HEK293T (cell line): ENCODE measurements at regions not wholly inside any gene's neighbourhood (a gene's known extent, or its start where the extent isn't known, plus 50 kb on each side); places are given as distances from the start of the nearest gene placed in this dataset.

Experiments
- CTCF ChIA-PET: fragments of 350-600 bp; formaldehyde crosslinking; extraction: SDS; loops from one replicate; lab custom pipeline; 2021; ENCODE audit warnings: antibody characterized with exemption, inconsistent platforms; lab: Yijun Ruan, JAX
- POLR2A ChIA-PET: fragments of 350-600 bp; formaldehyde crosslinking; extraction: SDS; loops from one replicate; lab custom pipeline; 2020; ENCODE audit warnings: antibody characterized with exemption, inconsistent platforms; lab: Yijun Ruan, JAX
- DNase-seq: peaks from one replicate; pipeline ENCODE4 v3.0.0; 2012; ENCODE audit warnings: mixed read lengths; ENCODE audit errors: extremely low spot score
- ARNT ChIP-seq: fragments of 450-650 bp; IDR thresholded peaks from 2 replicates; pipeline ENCODE4 v1.6.1; 2017; ENCODE audit warnings: mild to moderate bottlenecking
- BHLHE40 ChIP-seq: fragments of 450-650 bp; IDR thresholded peaks from 2 replicates; pipeline ENCODE4 v1.6.1; 2016; ENCODE audit warnings: mild to moderate bottlenecking, moderate library complexity, borderline replicate concordance
- CTBP1 ChIP-seq: fragments of 450-650 bp; IDR thresholded peaks from 2 replicates; pipeline ENCODE4 v1.6.1; 2016; ENCODE audit warnings: borderline replicate concordance
- ELF4 ChIP-seq: fragments of 450-650 bp; IDR thresholded peaks from 2 replicates; pipeline ENCODE4 v1.6.1; 2017; ENCODE audit warnings: antibody characterized with exemption
- FOXA1 ChIP-seq: fragments of 450-650 bp; IDR thresholded peaks from 2 replicates; pipeline ENCODE4 v1.6.1; 2016; ENCODE audit warnings: mild to moderate bottlenecking
- FOXK2 ChIP-seq: fragments of 450-650 bp; IDR thresholded peaks from 2 replicates; pipeline ENCODE4 v1.6.1; 2016; ENCODE audit warnings: mild to moderate bottlenecking
- FOXM1 ChIP-seq: fragments of 450-650 bp; IDR thresholded peaks from 2 replicates; pipeline ENCODE4 v1.6.1; 2017; ENCODE audit warnings: mild to moderate bottlenecking, borderline replicate concordance
- HDGF ChIP-seq: fragments of 450-650 bp; IDR thresholded peaks from 2 replicates; pipeline ENCODE4 v1.6.1; 2017; ENCODE audit warnings: antibody characterized with exemption, borderline replicate concordance
- L3MBTL2 ChIP-seq: fragments of 450-650 bp; conservative IDR thresholded peaks from 2 replicates; pipeline ENCODE4 v1.6.1; 2016; ENCODE audit warnings: mild to moderate bottlenecking
- LEF1 ChIP-seq: fragments of 450-650 bp; IDR thresholded peaks from 2 replicates; pipeline ENCODE4 v1.6.1; 2017; ENCODE audit warnings: mild to moderate bottlenecking, borderline replicate concordance
- NFRKB ChIP-seq: fragments of 450-650 bp; IDR thresholded peaks from 2 replicates; pipeline ENCODE4 v1.6.1; 2016; ENCODE audit warnings: mild to moderate bottlenecking, moderate library complexity
- PKNOX1 ChIP-seq: fragments of 450-650 bp; IDR thresholded peaks from 2 replicates; pipeline ENCODE4 v1.6.1; 2016
- SP1 ChIP-seq: fragments of 450-650 bp; IDR thresholded peaks from 2 replicates; pipeline ENCODE4 v1.6.1; 2017
- SUZ12 ChIP-seq: fragments of 450-650 bp; IDR thresholded peaks from 2 replicates; pipeline ENCODE4 v1.6.1; 2016; ENCODE audit warnings: mild to moderate bottlenecking
- TARDBP ChIP-seq: fragments of 450-650 bp; IDR thresholded peaks from 2 replicates; pipeline ENCODE4 v1.6.1; 2016
- ZNF384 ChIP-seq: fragments of 450-650 bp; IDR thresholded peaks from 2 replicates; pipeline ENCODE4 v1.6.1; 2016

- POLR2A ChIA-PET, result no interaction called here
- CTCF ChIA-PET, result no interaction called here
- TF ChIP-seq ARNT, result no peak
- no peak for TF ChIP-seq HDGF
- no peak for TF ChIP-seq TARDBP
- TF ChIP-seq PKNOX1, result no peak
- TF ChIP-seq NFRKB, result no peak
- no peak for TF ChIP-seq ELF4
- no peak for TF ChIP-seq SUZ12
- no peak for TF ChIP-seq ZNF384
- TF ChIP-seq BHLHE40, result no peak
- no peak for TF ChIP-seq FOXK2
- no peak for TF ChIP-seq CTBP1
- TF ChIP-seq SP1, result no peak
- no peak for TF ChIP-seq FOXM1
- no peak for DNase-seq
Measured at GRCh38 chr2:156841321-156841720, 405.1 kb downstream of the GPD2 start.

GRCh38 chr2:156845806-156846558, 409.8 kb downstream of the GPD2 start:
- DNase-seq, result peak; percentile 6
- CTCF ChIA-PET, result no interaction called here
- TF ChIP-seq TARDBP (no peak), SP1 (no peak), PKNOX1 (no peak), FOXM1 (no peak), BHLHE40 (no peak), HDGF (no peak), FOXK2 (no peak), SUZ12 (no peak), ZNF384 (no peak), FOXA1 (no peak), NFRKB (no peak), CTBP1 (no peak), LEF1 (no peak), ELF4 (no peak), L3MBTL2 (no peak)
- POLR2A ChIA-PET, result no interaction called here

- TF ChIP-seq HDGF, result no peak
- TF ChIP-seq BHLHE40, result no peak
- no peak for TF ChIP-seq PKNOX1
- no peak for TF ChIP-seq LEF1
- TF ChIP-seq ARNT, result no peak
- TF ChIP-seq FOXA1, result no peak
- TF ChIP-seq SUZ12, result no peak
- TF ChIP-seq FOXK2, result no peak
- TF ChIP-seq ZNF384, result no peak
- no peak for TF ChIP-seq L3MBTL2
- TF ChIP-seq TARDBP, result no peak
- TF ChIP-seq NFRKB, result no peak
- no peak for TF ChIP-seq SP1
- TF ChIP-seq FOXM1, result no peak
- no peak for TF ChIP-seq ELF4
- TF ChIP-seq CTBP1, result no peak
- ChIA-PET POLR2A (no interaction called here), CTCF (interaction anchor here (0.6 kb wide), 1 partner anchor 97 kb away, joined by 4 read pairs; no protein-coding TSS in a partner anchor)
- no peak for DNase-seq
Measured at GRCh38 chr2:156852210-156852609, 405.3 kb upstream of the GALNT5 start.

GRCh38 chr2:156852681-156853080, 404.8 kb upstream of the GALNT5 start:
- POLR2A ChIA-PET, result no interaction called here

GRCh38 chr2:156864325-156864724, 393.2 kb upstream of the GALNT5 start:
- ChIA-PET POLR2A (no interaction called here), CTCF (no interaction called here)
- DNase-seq, result no peak
- TF ChIP-seq FOXM1 (no peak), L3MBTL2 (no peak), TARDBP (no peak), CTBP1 (no peak)

More at GRCh38 chr2:156852681-156853080, 404.8 kb upstream of the GALNT5 start:
- CTCF ChIA-PET, result no interaction called here
- TF ChIP-seq ARNT (no peak), FOXK2 (no peak), SP1 (no peak), L3MBTL2 (no peak), TARDBP (no peak), HDGF (no peak), NFRKB (no peak), SUZ12 (no peak), ELF4 (no peak), BHLHE40 (no peak)
- DNase-seq, result no peak

- TF ChIP-seq FOXK2 (no peak), SP1 (no peak), ZNF384 (no peak), PKNOX1 (no peak), L3MBTL2 (no peak), FOXM1 (no peak), LEF1 (no peak), CTBP1 (no peak)
- DNase-seq, result no peak
- ChIA-PET CTCF (no interaction called here), POLR2A (no interaction called here)
Measured at GRCh38 chr2:156864753-156865152, 392.8 kb upstream of the GALNT5 start.
